Tibial nerve (tissue), 3 donors: ENCODE measurements at regions not wholly inside any gene's neighbourhood (a gene's known extent, or its start where the extent isn't known, plus 50 kb on each side); places are given as distances from the start of the nearest gene placed in this dataset.

ENCODE experiments used
- POLR2A ChIP-seq, 2 donors: fragments of 450-650 bp; IDR thresholded peaks; one replicate each; pipeline ENCODE4 v1.6.1; 2017; ENCODE audit warnings: antibody characterized with exemption in 2 of 2, mild to moderate bottlenecking in 2 of 2, moderate library complexity in 2 of 2
- TF ChIP-seq, protein P1 (sequence below), 5 experiments: fragments of 200-600 bp in 3 of 5; fragments of 450-650 bp in 2 of 5; sonication (generic) in 3 of 5; IDR thresholded peaks; one replicate each; pipeline ENCODE4 v1.5.1; 2016 to 2019; ENCODE audit warnings: antibody characterized with exemption in 5 of 5, mild to moderate bottlenecking in 3 of 5, moderate library complexity in 2 of 5

DNA sequence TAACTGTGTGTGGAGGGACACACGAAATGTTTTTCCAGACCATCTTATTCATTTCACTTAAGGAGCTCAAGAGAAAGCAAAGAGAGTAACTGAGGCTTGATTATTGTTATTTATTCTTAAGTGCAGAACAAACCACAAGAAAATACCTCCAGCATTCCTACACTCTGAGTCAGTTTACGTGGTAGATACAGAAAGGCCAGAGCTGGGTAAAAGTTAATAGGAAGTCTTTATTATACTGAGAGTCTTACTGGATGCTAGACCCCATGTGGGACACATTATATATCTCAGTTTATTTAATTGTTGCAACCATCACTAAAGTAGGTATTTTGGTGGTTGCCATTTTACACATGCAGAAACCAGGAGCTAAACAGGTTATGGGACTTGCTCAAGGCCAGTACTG lies 261.4 kb upstream of the POU2AF2 start:
- TF ChIP-seq, protein P1, sequence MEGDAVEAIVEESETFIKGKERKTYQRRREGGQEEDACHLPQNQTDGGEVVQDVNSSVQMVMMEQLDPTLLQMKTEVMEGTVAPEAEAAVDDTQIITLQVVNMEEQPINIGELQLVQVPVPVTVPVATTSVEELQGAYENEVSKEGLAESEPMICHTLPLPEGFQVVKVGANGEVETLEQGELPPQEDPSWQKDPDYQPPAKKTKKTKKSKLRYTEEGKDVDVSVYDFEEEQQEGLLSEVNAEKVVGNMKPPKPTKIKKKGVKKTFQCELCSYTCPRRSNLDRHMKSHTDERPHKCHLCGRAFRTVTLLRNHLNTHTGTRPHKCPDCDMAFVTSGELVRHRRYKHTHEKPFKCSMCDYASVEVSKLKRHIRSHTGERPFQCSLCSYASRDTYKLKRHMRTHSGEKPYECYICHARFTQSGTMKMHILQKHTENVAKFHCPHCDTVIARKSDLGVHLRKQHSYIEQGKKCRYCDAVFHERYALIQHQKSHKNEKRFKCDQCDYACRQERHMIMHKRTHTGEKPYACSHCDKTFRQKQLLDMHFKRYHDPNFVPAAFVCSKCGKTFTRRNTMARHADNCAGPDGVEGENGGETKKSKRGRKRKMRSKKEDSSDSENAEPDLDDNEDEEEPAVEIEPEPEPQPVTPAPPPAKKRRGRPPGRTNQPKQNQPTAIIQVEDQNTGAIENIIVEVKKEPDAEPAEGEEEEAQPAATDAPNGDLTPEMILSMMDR (IDR thresholded peaks at IDR 0.05) = no peak
- TF ChIP-seq POLR2A (IDR thresholded peaks at IDR 0.05) = no peak
